Activated CD4-positive, alpha-beta T cell treated with anti-CD3 and anti-CD28 coated beads, Interleukin-2, amount 10 ng/mL, durations not matched to agents 24 days and 14 days (primary cell): ENCODE measurements at regions not wholly inside any gene's neighbourhood (a gene's known extent, or its start where the extent isn't known, plus 50 kb on each side); places are given as distances from the start of the nearest gene placed in this dataset.

Source experiments
- DNase-seq: peaks from one replicate; pipeline ENCODE4 v3.0.0; 2022
- H3K27ac Mint-ChIP-seq: one replicate; pipeline ENCODE4 v1.8.0; 2022; ENCODE audit warnings: mild to moderate bottlenecking, mixed read lengths
- H3K27me3 Mint-ChIP-seq: one replicate; pipeline ENCODE4 v1.8.0; 2022; ENCODE audit warnings: mixed read lengths
- H3K36me3 Mint-ChIP-seq: one replicate; pipeline ENCODE4 v1.8.0; 2022; ENCODE audit warnings: low read depth, mild to moderate bottlenecking, mixed read lengths
- H3K4me1 Mint-ChIP-seq: one replicate; pipeline ENCODE4 v1.8.0; 2021; ENCODE audit warnings: mixed read lengths
- H3K4me3 Mint-ChIP-seq: one replicate; pipeline ENCODE4 v1.8.0; 2022; ENCODE audit warnings: mild to moderate bottlenecking, moderate library complexity, mixed read lengths
- H3K9me3 Mint-ChIP-seq: one replicate; pipeline ENCODE4 v1.8.0; 2021; ENCODE audit warnings: mixed read lengths
- intact Hi-C: fragments of 100-400 bp; cut with micrococcal nuclease; formaldehyde crosslinking; loops from one replicate; pipeline ENCODE4 v1.15.1; 2023

- Mint-ChIP-seq H3K36me3 (no peaks in the 10 kb centered on the region), H3K9me3 (peaks cover 12% of the 10 kb centered on the region), H3K27ac (no peak overlapping the region), H3K27me3 (no peaks in the 10 kb centered on the region), H3K4me1 (no peaks in the 10 kb centered on the region), H3K4me3 (no peak overlapping the region)
- no peak for DNase-seq
- intact Hi-C loops = no loop called here
These were observed 613.1 kb upstream of the PTGER4 start for GRCh38 chr5:40066616-40067015.

- Mint-ChIP-seq H3K4me1 (no peaks in the 10 kb centered on the region), H3K4me3 (no peak overlapping the region), H3K27ac (no peak overlapping the region), H3K36me3 (no peaks in the 10 kb centered on the region), H3K27me3 (peaks cover 2% of the 10 kb centered on the region), H3K9me3 (peaks cover 3% of the 10 kb centered on the region)
- intact Hi-C loops = no loop called here
- no peak for DNase-seq
These were observed 626.9 kb upstream of the PTGER4 start for GRCh38 chr5:40052808-40053207.

GRCh38 chr5:40046792-40047191 is 622.0 kb upstream of the DAB2 start:
- Mint-ChIP-seq H3K4me1 (peaks cover 3% of the 10 kb centered on the region), H3K4me3 (no peak overlapping the region), H3K9me3 (peaks cover 16% of the 10 kb centered on the region), H3K27me3 (peaks cover 8% of the 10 kb centered on the region), H3K27ac (no peak overlapping the region), H3K36me3 (no peaks in the 10 kb centered on the region)
- no peak for DNase-seq
- intact Hi-C loops = no loop called here

- peaks cover 5% of the 10 kb centered on the region for H3K27me3 Mint-ChIP-seq
- H3K36me3 Mint-ChIP-seq = no peaks in the 10 kb centered on the region
- intact Hi-C loops = no loop called here
- no peak for DNase-seq
- H3K4me3 Mint-ChIP-seq = no peak overlapping the region
- H3K4me1 Mint-ChIP-seq = peaks cover 3% of the 10 kb centered on the region
- peaks cover 14% of the 10 kb centered on the region for H3K9me3 Mint-ChIP-seq
- no peak overlapping the region for H3K27ac Mint-ChIP-seq
These were observed 620.6 kb upstream of the DAB2 start for GRCh38 chr5:40045429-40045828.

GRCh38 chr5:40043916-40044315 is 619.1 kb upstream of the DAB2 start:
- H3K4me3 Mint-ChIP-seq = no peak overlapping the region
- H3K27me3 Mint-ChIP-seq = peaks cover 5% of the 10 kb centered on the region
- intact Hi-C loops = no loop called here
- H3K27ac Mint-ChIP-seq = no peak overlapping the region
- H3K9me3 Mint-ChIP-seq = peaks cover 14% of the 10 kb centered on the region
- no peaks in the 10 kb centered on the region for H3K36me3 Mint-ChIP-seq
- peaks cover 3% of the 10 kb centered on the region for H3K4me1 Mint-ChIP-seq
- no peak for DNase-seq

GRCh38 chr5:40041452-40041851 is 616.7 kb upstream of the DAB2 start:
- Mint-ChIP-seq H3K4me1 (no peaks in the 10 kb centered on the region), H3K4me3 (no peak overlapping the region), H3K27ac (no peak overlapping the region), H3K9me3 (peaks cover 8% of the 10 kb centered on the region), H3K36me3 (no peaks in the 10 kb centered on the region), H3K27me3 (peaks cover 5% of the 10 kb centered on the region)
- intact Hi-C loops = no loop called here
- DNase-seq = no peak

GRCh38 chr5:40037713-40038112 is 612.9 kb upstream of the DAB2 start:
- peaks cover 3% of the 10 kb centered on the region for H3K4me1 Mint-ChIP-seq
- H3K9me3 Mint-ChIP-seq = no peaks in the 10 kb centered on the region
- intact Hi-C loops = no loop called here
- no peak for DNase-seq
- no peaks in the 10 kb centered on the region for H3K27me3 Mint-ChIP-seq
- H3K36me3 Mint-ChIP-seq = no peaks in the 10 kb centered on the region
- no peak overlapping the region for H3K27ac Mint-ChIP-seq
- no peak overlapping the region for H3K4me3 Mint-ChIP-seq

GRCh38 chr5:40034441-40034840 is 609.7 kb upstream of the DAB2 start:
- Mint-ChIP-seq H3K4me3 (no peak overlapping the region), H3K9me3 (no peaks in the 10 kb centered on the region), H3K27ac (no peak overlapping the region), H3K36me3 (no peaks in the 10 kb centered on the region), H3K27me3 (peaks cover 2% of the 10 kb centered on the region), H3K4me1 (peaks cover 3% of the 10 kb centered on the region)
- intact Hi-C loops = no loop called here
- no peak for DNase-seq

- Mint-ChIP-seq H3K27ac (no peak overlapping the region), H3K9me3 (no peaks in the 10 kb centered on the region), H3K36me3 (no peaks in the 10 kb centered on the region), H3K27me3 (peaks cover 2% of the 10 kb centered on the region), H3K4me1 (peaks cover 3% of the 10 kb centered on the region), H3K4me3 (no peak overlapping the region)
- intact Hi-C loops = no loop called here
- peak; percentile 67 for DNase-seq
These were observed 608.6 kb upstream of the DAB2 start for GRCh38 chr5:40033411-40033810.

- H3K27me3 Mint-ChIP-seq = peaks cover 2% of the 10 kb centered on the region
- H3K27ac Mint-ChIP-seq = no peak overlapping the region
- DNase-seq = no peak
- H3K36me3 Mint-ChIP-seq = no peaks in the 10 kb centered on the region
- no peaks in the 10 kb centered on the region for H3K9me3 Mint-ChIP-seq
- H3K4me1 Mint-ChIP-seq = peaks cover 3% of the 10 kb centered on the region
- no peak overlapping the region for H3K4me3 Mint-ChIP-seq
- intact Hi-C loops = no loop called here
These were observed 608.2 kb upstream of the DAB2 start for GRCh38 chr5:40033009-40033408.

- Mint-ChIP-seq H3K27me3 (peaks cover 2% of the 10 kb centered on the region), H3K4me1 (peaks cover 3% of the 10 kb centered on the region), H3K9me3 (no peaks in the 10 kb centered on the region), H3K36me3 (no peaks in the 10 kb centered on the region), H3K27ac (no peak overlapping the region), H3K4me3 (no peak overlapping the region)
- intact Hi-C loops = no loop called here
- DNase-seq = no peak
These were observed 605.9 kb upstream of the DAB2 start for GRCh38 chr5:40030661-40031060.

- no peak overlapping the region for H3K27ac Mint-ChIP-seq
- DNase-seq = no peak
- H3K4me3 Mint-ChIP-seq = no peak overlapping the region
These were observed 605.1 kb upstream of the DAB2 start for GRCh38 chr5:40029711-40030495.

GRCh38 chr5:40027400-40027799 is 602.6 kb upstream of the DAB2 start:
- Mint-ChIP-seq H3K9me3 (peaks cover 9% of the 10 kb centered on the region), H3K27me3 (peaks cover 2% of the 10 kb centered on the region), H3K4me3 (no peak overlapping the region), H3K36me3 (no peaks in the 10 kb centered on the region), H3K4me1 (no peaks in the 10 kb centered on the region), H3K27ac (no peak overlapping the region)
- no peak for DNase-seq
- intact Hi-C loops = no loop called here

More at GRCh38 chr5:40029711-40030495, 605.1 kb upstream of the DAB2 start:
- H3K9me3 Mint-ChIP-seq = no peaks in the 10 kb centered on the region
- H3K27me3 Mint-ChIP-seq = peaks cover 2% of the 10 kb centered on the region
- intact Hi-C loops = no loop called here
- H3K36me3 Mint-ChIP-seq = no peaks in the 10 kb centered on the region
- peaks cover 3% of the 10 kb centered on the region for H3K4me1 Mint-ChIP-seq

- Mint-ChIP-seq H3K27me3 (peaks cover 2% of the 10 kb centered on the region), H3K36me3 (no peaks in the 10 kb centered on the region), H3K9me3 (peaks cover 9% of the 10 kb centered on the region), H3K4me1 (peaks cover 3% of the 10 kb centered on the region), H3K4me3 (no peak overlapping the region), H3K27ac (no peak overlapping the region)
- intact Hi-C loops = no loop called here
- DNase-seq = no peak
These were observed 600.8 kb upstream of the DAB2 start for GRCh38 chr5:40025586-40025985.

- DNase-seq = no peak
- H3K36me3 Mint-ChIP-seq = no peaks in the 10 kb centered on the region
- intact Hi-C loops = no loop called here
- H3K4me3 Mint-ChIP-seq = no peak overlapping the region
- no peak overlapping the region for H3K27ac Mint-ChIP-seq
- peaks cover 3% of the 10 kb centered on the region for H3K4me1 Mint-ChIP-seq
- H3K9me3 Mint-ChIP-seq = peaks cover 9% of the 10 kb centered on the region
- H3K27me3 Mint-ChIP-seq = no peaks in the 10 kb centered on the region
These were observed 597.3 kb upstream of the DAB2 start for GRCh38 chr5:40022057-40022456.
